Kidney (tissue), 13 donors: ENCODE measurements at regions not wholly inside any gene's neighbourhood (a gene's known extent, or its start where the extent isn't known, plus 50 kb on each side); places are given as distances from the start of the nearest gene placed in this dataset.
A peak's percentile ranks its signal among the peaks of the same experiment; 100 is the strongest.

Experiments
- DNase-seq, 5 donors: peaks; one replicate each; pipeline ENCODE4 v3.0.0-alpha.2; 2013 to 2020
- FAIRE-seq: peaks from 2 replicates; lab custom pipeline; 2012; peaks lifted over from hg19 to GRCh38; lab: Jason Lieb, UNC
- H3K27ac ChIP-seq, 2 donors: one replicate each; pipeline ENCODE4 v1.7.0; 2013; ENCODE audit warnings: low read depth in 2 of 2, low read length in 2 of 2, inconsistent platforms in 1 of 2
- H3K27me3 ChIP-seq: one replicate; pipeline ENCODE4 v1.7.1; 2013; ENCODE audit warnings: low read length, inconsistent platforms; ENCODE audit not compliant: control insufficient read depth, insufficient read depth
- H3K36me3 ChIP-seq, 3 donors: one replicate each; pipeline versions ENCODE4 v1.7.0 to v1.7.1; 2013; ENCODE audit warnings: low read length in 3 of 3, control low read depth in 1 of 3, inconsistent platforms in 1 of 3; ENCODE audit not compliant: insufficient read depth in 3 of 3, control insufficient read depth in 2 of 3
- H3K4me1 ChIP-seq, 3 donors: one replicate each; pipeline versions ENCODE4 v1.7.0 to v1.7.1; 2013; ENCODE audit warnings: low read length in 3 of 3, inconsistent platforms in 1 of 3, low read depth in 1 of 3; ENCODE audit not compliant: control insufficient read depth in 2 of 3, insufficient read depth in 2 of 3
- H3K4me3 ChIP-seq, 3 donors: one replicate each; pipeline versions ENCODE4 v1.7.0 to v1.8.1; 2013; ENCODE audit warnings: low read length in 3 of 3, control low read depth in 1 of 3, inconsistent platforms in 1 of 3
- H3K9ac ChIP-seq, 3 donors: one replicate each; pipeline versions ENCODE4 v1.7.0 to v1.7.1; 2013; ENCODE audit warnings: low read length in 3 of 3, control low read depth in 1 of 3, inconsistent platforms in 1 of 3
- H3K9me3 ChIP-seq, 3 donors: one replicate each; pipeline versions ENCODE4 v1.7.0 to v1.7.1; 2013; ENCODE audit warnings: low read length in 3 of 3, control low read depth in 1 of 3, inconsistent platforms in 1 of 3; ENCODE audit not compliant: control insufficient read depth in 2 of 3, insufficient read depth in 1 of 3
- CTCF ChIP-seq: IDR thresholded peaks from 3 replicates; pipeline ENCODE4 v1.5.1; 2012; ENCODE audit warnings: mild to moderate bottlenecking, moderate library complexity, borderline replicate concordance; ENCODE audit not compliant: insufficient read depth; ENCODE audit errors: extremely low read depth
- intact Hi-C: fragments of 100-400 bp; cut with DNase I; formaldehyde crosslinking; loops from one replicate; pipeline ENCODE4 v1.11.1; 2022
- donor health status: control.
- donor health status: control.
- donor health status: control.
- donor health status: control.
- donor health status: control.
- donor health status: DM: yes; HTN: yes; CAD: no.
- donor health status: Normal renal cell carcinoma (clear cell type).

GRCh38 chr2:142180820-142181533, 50.2 kb upstream of the LRP1B start:
- Histone ChIP-seq H3K27ac (no peak overlapping the region), H3K9ac (no peak overlapping the region), H3K27me3 (no peaks in the 10 kb centered on the region), H3K4me1 (no peaks in the 10 kb centered on the region), H3K9me3 (no peaks in the 10 kb centered on the region), H3K36me3 (no peaks in the 10 kb centered on the region), H3K4me3 (no peak overlapping the region)
- intact Hi-C loops: no loop called here
- FAIRE-seq: no peak
- DNase-seq: peak in 3 of 5 donors; percentile 12 to 57 (median 12)
- peak; percentile 15 for TF ChIP-seq CTCF
